ENCODE measurements at regions not wholly inside any gene's neighbourhood (a gene's known extent, or its start where the extent isn't known, plus 50 kb on each side); places are given as distances from the start of the nearest gene placed in this dataset.

DNA sequence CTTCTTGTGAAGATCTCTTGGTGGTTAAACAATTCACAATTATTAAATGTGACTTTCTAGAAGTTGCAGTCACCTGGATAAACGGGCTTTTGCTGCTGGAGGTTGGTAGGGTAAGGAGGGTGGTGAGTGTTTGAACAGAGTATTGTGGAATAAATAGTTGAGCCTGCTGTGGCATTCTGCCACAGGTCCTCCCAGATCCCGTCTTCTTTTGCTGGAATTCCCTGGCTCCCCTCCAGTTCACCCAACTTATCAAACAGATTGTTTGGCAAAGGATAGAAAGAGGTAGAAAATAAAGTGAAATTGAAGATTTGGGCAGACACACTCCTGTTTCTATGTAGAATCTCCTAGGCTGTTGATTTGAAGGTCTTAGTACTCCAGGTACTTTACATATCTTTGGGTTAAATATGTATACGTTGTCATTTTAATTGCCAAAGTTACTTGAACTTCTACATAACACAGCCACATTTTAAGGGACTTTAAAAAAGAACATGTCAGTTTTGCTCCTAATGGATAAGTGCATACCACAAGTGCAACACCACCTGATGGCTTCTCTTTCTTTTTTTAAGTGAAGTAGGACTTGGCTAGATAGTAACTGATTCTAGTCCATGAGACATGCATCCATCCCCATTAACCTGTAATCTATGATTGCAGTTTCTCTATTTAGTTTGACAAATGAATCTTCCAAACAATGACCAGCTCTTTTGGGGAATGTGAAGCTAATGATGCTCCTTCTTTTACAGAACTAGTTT lies 83.0 kb downstream of the ARL4A start:
- TF ChIP-seq POLR2AphosphoS5 (IDR thresholded peaks at IDR 0.05; ENCODE audit: low read depth, low read length) (no peak), TAF1 (IDR thresholded peaks at IDR 0.05; ENCODE audit: borderline replicate concordance, insufficient read depth, low read length) (no peak), FOXP2 (optimal IDR thresholded peaks at IDR 0.05; ENCODE audit: borderline replicate concordance, extremely low read depth, extremely low read length, insufficient read depth) (no peak), SIN3A (IDR thresholded peaks at IDR 0.05; ENCODE audit: borderline replicate concordance, insufficient read depth, low read length) (no peak)
- TF ChIP-seq, protein P1, sequence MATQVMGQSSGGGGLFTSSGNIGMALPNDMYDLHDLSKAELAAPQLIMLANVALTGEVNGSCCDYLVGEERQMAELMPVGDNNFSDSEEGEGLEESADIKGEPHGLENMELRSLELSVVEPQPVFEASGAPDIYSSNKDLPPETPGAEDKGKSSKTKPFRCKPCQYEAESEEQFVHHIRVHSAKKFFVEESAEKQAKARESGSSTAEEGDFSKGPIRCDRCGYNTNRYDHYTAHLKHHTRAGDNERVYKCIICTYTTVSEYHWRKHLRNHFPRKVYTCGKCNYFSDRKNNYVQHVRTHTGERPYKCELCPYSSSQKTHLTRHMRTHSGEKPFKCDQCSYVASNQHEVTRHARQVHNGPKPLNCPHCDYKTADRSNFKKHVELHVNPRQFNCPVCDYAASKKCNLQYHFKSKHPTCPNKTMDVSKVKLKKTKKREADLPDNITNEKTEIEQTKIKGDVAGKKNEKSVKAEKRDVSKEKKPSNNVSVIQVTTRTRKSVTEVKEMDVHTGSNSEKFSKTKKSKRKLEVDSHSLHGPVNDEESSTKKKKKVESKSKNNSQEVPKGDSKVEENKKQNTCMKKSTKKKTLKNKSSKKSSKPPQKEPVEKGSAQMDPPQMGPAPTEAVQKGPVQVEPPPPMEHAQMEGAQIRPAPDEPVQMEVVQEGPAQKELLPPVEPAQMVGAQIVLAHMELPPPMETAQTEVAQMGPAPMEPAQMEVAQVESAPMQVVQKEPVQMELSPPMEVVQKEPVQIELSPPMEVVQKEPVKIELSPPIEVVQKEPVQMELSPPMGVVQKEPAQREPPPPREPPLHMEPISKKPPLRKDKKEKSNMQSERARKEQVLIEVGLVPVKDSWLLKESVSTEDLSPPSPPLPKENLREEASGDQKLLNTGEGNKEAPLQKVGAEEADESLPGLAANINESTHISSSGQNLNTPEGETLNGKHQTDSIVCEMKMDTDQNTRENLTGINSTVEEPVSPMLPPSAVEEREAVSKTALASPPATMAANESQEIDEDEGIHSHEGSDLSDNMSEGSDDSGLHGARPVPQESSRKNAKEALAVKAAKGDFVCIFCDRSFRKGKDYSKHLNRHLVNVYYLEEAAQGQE (IDR thresholded peaks at IDR 0.05; ENCODE audit: insufficient read depth in 1 of 2, low read depth in 2 of 2, low read length in 2 of 2) = no peak

GRCh38 chr7:12771378-12771877 lies 84.0 kb downstream of the ARL4A start:
- TF ChIP-seq SIN3A (IDR thresholded peaks at IDR 0.05; ENCODE audit: borderline replicate concordance, insufficient read depth, low read length) (no peak), TAF1 (IDR thresholded peaks at IDR 0.05; ENCODE audit: borderline replicate concordance, insufficient read depth, low read length) (no peak)
- TF ChIP-seq, protein P1 (IDR thresholded peaks at IDR 0.05; ENCODE audit: insufficient read depth in 1 of 2, low read depth in 2 of 2, low read length in 2 of 2) = no peak

GRCh38 chr7:12772768-12773167 lies 85.3 kb downstream of the ARL4A start:
- TF ChIP-seq FOXP2 (optimal IDR thresholded peaks at IDR 0.05; ENCODE audit: borderline replicate concordance, extremely low read depth, extremely low read length, insufficient read depth) (no peak), SIN3A (IDR thresholded peaks at IDR 0.05; ENCODE audit: borderline replicate concordance, insufficient read depth, low read length) (no peak), TAF1 (IDR thresholded peaks at IDR 0.05; ENCODE audit: borderline replicate concordance, insufficient read depth, low read length) (no peak), POLR2AphosphoS5 (IDR thresholded peaks at IDR 0.05; ENCODE audit: low read depth, low read length) (no peak)
- TF ChIP-seq, protein P1 (IDR thresholded peaks at IDR 0.05; ENCODE audit: insufficient read depth in 1 of 2, low read depth in 2 of 2, low read length in 2 of 2) = no peak

- TF ChIP-seq, protein P1 (IDR thresholded peaks at IDR 0.05; ENCODE audit: insufficient read depth in 1 of 2, low read depth in 2 of 2, low read length in 2 of 2) = no peak
- TF ChIP-seq SIN3A (IDR thresholded peaks at IDR 0.05; ENCODE audit: borderline replicate concordance, insufficient read depth, low read length) = no peak
- TF ChIP-seq FOXP2 (optimal IDR thresholded peaks at IDR 0.05; ENCODE audit: borderline replicate concordance, extremely low read depth, extremely low read length, insufficient read depth) = no peak
- no peak for TF ChIP-seq TAF1 (IDR thresholded peaks at IDR 0.05; ENCODE audit: borderline replicate concordance, insufficient read depth, low read length)
- TF ChIP-seq POLR2AphosphoS5 (IDR thresholded peaks at IDR 0.05; ENCODE audit: low read depth, low read length) = no peak
Measured at GRCh38 chr7:12777257-12777656, 89.8 kb downstream of the ARL4A start.
